SK-N-SH (cell line): ENCODE measurements at regions not wholly inside any gene's neighbourhood (a gene's known extent, or its start where the extent isn't known, plus 50 kb on each side); places are given as distances from the start of the nearest gene placed in this dataset.

Source experiments
- EP300 ChIP-seq, 2 experiments: IDR thresholded peaks; 2 replicates each; pipeline versions ENCODE4 v1.4.0 to v1.6.1; 2012; ENCODE audit warnings: borderline replicate concordance in 1 of 2, low read depth in 1 of 2, low read length in 1 of 2
- RFX5 ChIP-seq: IDR thresholded peaks from 2 replicates; pipeline ENCODE4 v1.6.1; 2012; ENCODE audit warnings: mild to moderate bottlenecking, improper control_type of control experiment, low read length
- TF ChIP-seq, protein P1 (sequence below): fragments of 200-600 bp; sonication (generic); IDR thresholded peaks from 2 replicates; pipeline ENCODE4 v1.6.1; 2017; ENCODE audit warnings: antibody characterized with exemption, mild to moderate bottlenecking, moderate library complexity

DNA sequence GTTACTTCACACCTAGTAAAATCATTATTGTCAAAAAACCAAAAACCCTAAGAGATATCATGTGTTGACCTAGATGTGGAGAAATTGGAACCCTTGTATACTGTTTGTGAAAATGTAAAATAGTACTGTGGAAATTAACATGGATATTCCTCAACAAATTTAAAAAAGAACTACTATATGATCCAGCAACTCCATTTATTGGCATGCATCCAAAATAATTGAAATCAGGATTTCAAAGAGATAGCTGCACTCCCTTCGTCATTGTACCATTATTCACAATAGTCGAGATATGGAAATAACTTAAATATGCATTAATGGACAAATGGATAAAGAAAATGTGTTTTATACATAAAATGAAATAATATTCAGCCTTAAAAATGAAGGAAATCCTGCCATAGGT, 105.3 kb upstream of the ZC3H15 start:
- TF ChIP-seq, protein P1, sequence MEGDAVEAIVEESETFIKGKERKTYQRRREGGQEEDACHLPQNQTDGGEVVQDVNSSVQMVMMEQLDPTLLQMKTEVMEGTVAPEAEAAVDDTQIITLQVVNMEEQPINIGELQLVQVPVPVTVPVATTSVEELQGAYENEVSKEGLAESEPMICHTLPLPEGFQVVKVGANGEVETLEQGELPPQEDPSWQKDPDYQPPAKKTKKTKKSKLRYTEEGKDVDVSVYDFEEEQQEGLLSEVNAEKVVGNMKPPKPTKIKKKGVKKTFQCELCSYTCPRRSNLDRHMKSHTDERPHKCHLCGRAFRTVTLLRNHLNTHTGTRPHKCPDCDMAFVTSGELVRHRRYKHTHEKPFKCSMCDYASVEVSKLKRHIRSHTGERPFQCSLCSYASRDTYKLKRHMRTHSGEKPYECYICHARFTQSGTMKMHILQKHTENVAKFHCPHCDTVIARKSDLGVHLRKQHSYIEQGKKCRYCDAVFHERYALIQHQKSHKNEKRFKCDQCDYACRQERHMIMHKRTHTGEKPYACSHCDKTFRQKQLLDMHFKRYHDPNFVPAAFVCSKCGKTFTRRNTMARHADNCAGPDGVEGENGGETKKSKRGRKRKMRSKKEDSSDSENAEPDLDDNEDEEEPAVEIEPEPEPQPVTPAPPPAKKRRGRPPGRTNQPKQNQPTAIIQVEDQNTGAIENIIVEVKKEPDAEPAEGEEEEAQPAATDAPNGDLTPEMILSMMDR, result no peak
- TF ChIP-seq RFX5 (no peak), EP300 (IDR thresholded peaks at IDR 0.05; ENCODE audit: borderline replicate concordance in 1 of 2, low read depth in 1 of 2, low read length in 1 of 2) (no peak)
